H9 (cell line): ENCODE measurements at regions not wholly inside any gene's neighbourhood (a gene's known extent, or its start where the extent isn't known, plus 50 kb on each side); places are given as distances from the start of the nearest gene placed in this dataset.

ENCODE experiments used
- DNase-seq: peaks from one replicate; pipeline ENCODE4 v3.0.0-alpha.2; 2017
- H2AFZ ChIP-seq: one replicate; pipeline ENCODE4 v1.6.1; 2013; ENCODE audit warnings: mild to moderate bottlenecking, low read length, control low read depth, moderate library complexity
- H2AK5ac ChIP-seq: 2 replicates; pipeline ENCODE4 v1.6.1; 2013; ENCODE audit warnings: low read length, control low read depth, mixed read lengths; ENCODE audit not compliant: insufficient read length
- H2BK120ac ChIP-seq: one replicate; pipeline ENCODE4 v1.6.1; 2013; ENCODE audit warnings: low read depth, mild to moderate bottlenecking, low read length, control low read depth, inconsistent platforms; ENCODE audit not compliant: poor library complexity, severe bottlenecking
- H2BK12ac ChIP-seq: 2 replicates; pipeline ENCODE4 v1.6.1; 2013; ENCODE audit warnings: low read length, control low read depth, mixed read lengths, low read depth; ENCODE audit not compliant: insufficient read length
- H2BK15ac ChIP-seq: 2 replicates; pipeline ENCODE4 v1.6.1; 2013; ENCODE audit warnings: low read depth, low read length, control low read depth
- H2BK20ac ChIP-seq: one replicate; pipeline ENCODE4 v1.6.1; 2013; ENCODE audit warnings: low read depth, mild to moderate bottlenecking, low read length, control low read depth, inconsistent platforms; ENCODE audit not compliant: poor library complexity, severe bottlenecking
- H2BK5ac ChIP-seq: 2 replicates; pipeline ENCODE4 v1.6.1; 2013; ENCODE audit warnings: low read length, control low read depth, mixed read lengths; ENCODE audit not compliant: insufficient read length
- H3K14ac ChIP-seq: 2 replicates; pipeline ENCODE4 v1.6.1; 2013; ENCODE audit warnings: low read length, control low read depth; ENCODE audit not compliant: insufficient read depth
- H3K18ac ChIP-seq: 2 replicates; pipeline ENCODE4 v1.6.1; 2013; ENCODE audit warnings: low read depth, mild to moderate bottlenecking, mixed read lengths, low read length, control low read depth; ENCODE audit not compliant: insufficient read length
- H3K23ac ChIP-seq: 2 replicates; pipeline ENCODE4 v1.6.1; 2013; ENCODE audit warnings: low read length, control low read depth, mixed read lengths, low read depth; ENCODE audit not compliant: insufficient read length
- H3K23me2 ChIP-seq: 2 replicates; pipeline ENCODE4 v1.6.1; 2013; ENCODE audit warnings: low read depth, mild to moderate bottlenecking, mixed read lengths, low read length, control low read depth; ENCODE audit not compliant: insufficient read length, poor library complexity, severe bottlenecking
- H3K27ac ChIP-seq: 2 replicates; pipeline ENCODE4 v1.5.1; 2013; ENCODE audit warnings: low read length, control low read depth, mixed read lengths, low read depth; ENCODE audit not compliant: insufficient read length
- H3K27me3 ChIP-seq: 2 replicates; pipeline ENCODE4 v1.6.1; 2013; ENCODE audit warnings: low read length, control low read depth, inconsistent platforms; ENCODE audit not compliant: insufficient read depth
- H3K4ac ChIP-seq: 2 replicates; pipeline ENCODE4 v1.6.1; 2013; ENCODE audit warnings: low read depth, mild to moderate bottlenecking, control low read depth, inconsistent platforms, low read length, moderate library complexity
- H3K4me1 ChIP-seq: 2 replicates; pipeline ENCODE4 v1.6.1; 2013; ENCODE audit warnings: low read length, control low read depth, inconsistent platforms; ENCODE audit not compliant: insufficient read depth
- H3K4me2 ChIP-seq: 2 replicates; pipeline ENCODE4 v1.6.1; 2013; ENCODE audit warnings: low read length, control low read depth, mixed read lengths; ENCODE audit not compliant: insufficient read length, insufficient read depth
- H3K56ac ChIP-seq: 2 replicates; pipeline ENCODE4 v1.6.1; 2013; ENCODE audit warnings: low read depth, mild to moderate bottlenecking, mixed read lengths, low read length, control low read depth; ENCODE audit not compliant: insufficient read length
- H3K79me1 ChIP-seq: 2 replicates; pipeline ENCODE4 v1.6.1; 2013; ENCODE audit warnings: low read depth, mild to moderate bottlenecking, moderate library complexity, low read length, control low read depth, inconsistent platforms; ENCODE audit not compliant: insufficient read depth, poor library complexity, severe bottlenecking
- H3K79me2 ChIP-seq: 2 replicates; pipeline ENCODE4 v1.6.1; 2013; ENCODE audit warnings: low read length, control low read depth, inconsistent platforms; ENCODE audit not compliant: insufficient read depth
- H3K9ac ChIP-seq: 2 replicates; pipeline ENCODE4 v1.6.1; 2013; ENCODE audit warnings: low read length, control low read depth, mixed read lengths; ENCODE audit not compliant: insufficient read length; ENCODE audit errors: extremely low read depth
- H3K9me3 ChIP-seq: one replicate; pipeline ENCODE4 v1.6.1; 2013; ENCODE audit warnings: low read depth, low read length, inconsistent platforms; ENCODE audit not compliant: control insufficient read depth
- H3T11ph ChIP-seq: one replicate; pipeline ENCODE4 v1.6.1; 2013; ENCODE audit warnings: mild to moderate bottlenecking, low read length, control low read depth, inconsistent platforms
- H4K20me1 ChIP-seq: one replicate; pipeline ENCODE4 v1.6.1; 2013; ENCODE audit not compliant: control insufficient read depth, insufficient read length, insufficient read depth
- H4K5ac ChIP-seq: 2 replicates; pipeline ENCODE4 v1.6.1; 2013; ENCODE audit warnings: low read depth, mild to moderate bottlenecking, mixed read lengths, low read length, control low read depth; ENCODE audit not compliant: insufficient read length
- H4K8ac ChIP-seq: replicated peaks from 2 replicates; pipeline ENCODE4 v1.6.1; 2013; ENCODE audit warnings: low read length, control low read depth, mixed read lengths, low read depth; ENCODE audit not compliant: insufficient read length
- H4K91ac ChIP-seq: 2 replicates; pipeline ENCODE4 v1.6.1; 2013; ENCODE audit warnings: low read depth, mild to moderate bottlenecking, moderate library complexity, mixed read lengths, low read length, control low read depth; ENCODE audit not compliant: insufficient read length
- H3K27ac Mint-ChIP-seq, 3 experiments: 2 replicates in 2 of 3; 3 replicates in 1 of 3; pipeline ENCODE4 v1.8.0; 2020 to 2021; ENCODE audit warnings: mixed read lengths in 3 of 3, mild to moderate bottlenecking in 1 of 3, moderate library complexity in 1 of 3
- H3K27me3 Mint-ChIP-seq: 2 replicates; pipeline ENCODE4 v1.8.0; 2021; ENCODE audit warnings: low read depth, mild to moderate bottlenecking, moderate library complexity, mixed read lengths
- H3K36me3 Mint-ChIP-seq, 3 experiments: 2 replicates in 2 of 3; 3 replicates in 1 of 3; pipeline ENCODE4 v1.8.0; 2020 to 2021; ENCODE audit warnings: low read depth in 3 of 3, mixed read lengths in 3 of 3; ENCODE audit not compliant: insufficient read depth in 1 of 3
- H3K4me1 Mint-ChIP-seq, 2 experiments: 2 replicates each; pipeline ENCODE4 v1.8.0; 2020; ENCODE audit warnings: mixed read lengths in 2 of 2
- H3K4me3 Mint-ChIP-seq, 2 experiments: 2 replicates in 1 of 2; 3 replicates in 1 of 2; pipeline ENCODE4 v1.8.0; 2020 to 2021; ENCODE audit warnings: mild to moderate bottlenecking in 2 of 2, mixed read lengths in 2 of 2, moderate library complexity in 1 of 2
- H3K9me3 Mint-ChIP-seq, 2 experiments: 2 replicates in 1 of 2; 3 replicates in 1 of 2; pipeline ENCODE4 v1.8.0; 2020; ENCODE audit warnings: mild to moderate bottlenecking in 2 of 2, mixed read lengths in 2 of 2, moderate library complexity in 1 of 2
- WGBS: extraction: QIAGEN DNeasy Blood & Tissue Kit; methylation state at CpG from one replicate; pipeline ENCODE4 v1.1.7; 2013; ENCODE audit warnings: missing lambda C conversion rate, low lambda C conversion rate, mixed read lengths; ENCODE audit not compliant: insufficient read length; ENCODE audit errors: extremely low coverage; 5-methylcytosine and 5-hydroxymethylcytosine counted together
- TF ChIP-seq, protein P1 (sequence below): fragments of 200-600 bp; sonication (generic); conservative IDR thresholded peaks from 3 replicates; pipeline ENCODE4 v1.8.0; 2021; ENCODE audit warnings: antibody characterized with exemption, mild to moderate bottlenecking

DNA sequence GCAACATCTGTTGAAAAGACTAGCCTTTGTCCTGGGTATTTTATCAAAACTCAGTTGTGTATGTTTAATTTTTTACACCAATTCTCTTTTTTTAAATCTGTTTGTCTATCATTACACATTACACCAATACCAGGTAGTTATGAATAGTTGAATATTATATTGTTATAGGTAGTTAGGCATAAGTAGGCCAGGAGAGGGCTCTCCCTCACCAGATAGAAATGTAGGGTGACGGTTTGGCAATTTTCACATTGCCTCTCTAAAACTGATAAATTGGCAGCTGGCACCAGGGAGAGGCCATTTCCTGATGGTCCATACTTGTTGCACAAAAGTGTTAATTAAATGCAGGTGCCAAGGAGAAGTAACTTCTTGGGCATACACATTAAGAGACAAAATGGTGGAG is 483.1 kb upstream of the EPHA6 start:
- Histone ChIP-seq H4K20me1 (no peaks in the 10 kb centered on the region), H3K18ac (no peak overlapping the region), H4K8ac (no peak overlapping the region), H2BK120ac (no peak overlapping the region), H3K27me3 (no peaks in the 10 kb centered on the region), H3K14ac (no peak overlapping the region), H2BK12ac (no peak overlapping the region), H3K4me1 (no peaks in the 10 kb centered on the region), H3K79me1 (no peaks in the 10 kb centered on the region), H3K79me2 (no peaks in the 10 kb centered on the region), H3K4me2 (no peak overlapping the region), H2BK5ac (no peak overlapping the region), H3K9me3 (no peaks in the 10 kb centered on the region), H3K9ac (no peak overlapping the region), H3K56ac (no peak overlapping the region), H3K27ac (no peak overlapping the region), H4K91ac (no peak overlapping the region), H2BK15ac (no peak overlapping the region), H3K4ac (no peak overlapping the region), H2AK5ac (no peak overlapping the region), H2BK20ac (no peak overlapping the region), H4K5ac (no peak overlapping the region), H2AFZ (no peak overlapping the region), H3T11ph (no peak overlapping the region), H3K23ac (no peak overlapping the region), H3K23me2 (no peaks in the 10 kb centered on the region)
- H3K36me3 Mint-ChIP-seq, result no peaks in the 10 kb centered on the region
- no peaks in the 10 kb centered on the region; the same call in 1 of the 2 replicates for H3K27me3 Mint-ChIP-seq
- H3K9me3 Mint-ChIP-seq, result no peaks in the 10 kb centered on the region
- TF ChIP-seq, protein P1, sequence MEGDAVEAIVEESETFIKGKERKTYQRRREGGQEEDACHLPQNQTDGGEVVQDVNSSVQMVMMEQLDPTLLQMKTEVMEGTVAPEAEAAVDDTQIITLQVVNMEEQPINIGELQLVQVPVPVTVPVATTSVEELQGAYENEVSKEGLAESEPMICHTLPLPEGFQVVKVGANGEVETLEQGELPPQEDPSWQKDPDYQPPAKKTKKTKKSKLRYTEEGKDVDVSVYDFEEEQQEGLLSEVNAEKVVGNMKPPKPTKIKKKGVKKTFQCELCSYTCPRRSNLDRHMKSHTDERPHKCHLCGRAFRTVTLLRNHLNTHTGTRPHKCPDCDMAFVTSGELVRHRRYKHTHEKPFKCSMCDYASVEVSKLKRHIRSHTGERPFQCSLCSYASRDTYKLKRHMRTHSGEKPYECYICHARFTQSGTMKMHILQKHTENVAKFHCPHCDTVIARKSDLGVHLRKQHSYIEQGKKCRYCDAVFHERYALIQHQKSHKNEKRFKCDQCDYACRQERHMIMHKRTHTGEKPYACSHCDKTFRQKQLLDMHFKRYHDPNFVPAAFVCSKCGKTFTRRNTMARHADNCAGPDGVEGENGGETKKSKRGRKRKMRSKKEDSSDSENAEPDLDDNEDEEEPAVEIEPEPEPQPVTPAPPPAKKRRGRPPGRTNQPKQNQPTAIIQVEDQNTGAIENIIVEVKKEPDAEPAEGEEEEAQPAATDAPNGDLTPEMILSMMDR, result peak; percentile 54
- WGBS, result no CpG with 5 or more reads among the region's 1 CpG
- no peak overlapping the region for H3K4me3 Mint-ChIP-seq
- H3K27ac Mint-ChIP-seq, result no peak overlapping the region
- peaks cover 15 to 16% of the 10 kb centered on the region in 2 experiments for H3K4me1 Mint-ChIP-seq
- DNase-seq, result no peak
